RWPE2 (cell line): ENCODE measurements at regions not wholly inside any gene's neighbourhood (a gene's known extent, or its start where the extent isn't known, plus 50 kb on each side); places are given as distances from the start of the nearest gene placed in this dataset.

Experiments
- ATAC-seq: fragments of 200-7000 bp; cut with Tn5 transposase; 3 replicates; pipeline ENCODE4 v1.9.1; 2021; ENCODE audit warnings: low read depth
- DNase-seq: peaks from one replicate; pipeline ENCODE4 v3.0.0-alpha.2; 2020; ENCODE audit warnings: low spot score
- H3K27ac ChIP-seq: fragments of 450-650 bp; 2 replicates; pipeline ENCODE4 v1.5.1; 2017; ENCODE audit warnings: mild to moderate bottlenecking; ENCODE audit not compliant: poor library complexity, severe bottlenecking
- H3K27me3 ChIP-seq: fragments of 250-450 bp; sonication (Bioruptor Pico); 2 replicates; pipeline ENCODE4 v1.5.1; 2021; ENCODE audit warnings: mild to moderate bottlenecking, moderate library complexity; ENCODE audit not compliant: insufficient read depth, poor library complexity, severe bottlenecking
- H3K36me3 ChIP-seq: fragments of 250-450 bp; sonication (Bioruptor Pico); 2 replicates; pipeline ENCODE4 v1.5.1; 2020; ENCODE audit warnings: low read depth, mild to moderate bottlenecking, moderate library complexity
- H3K4me1 ChIP-seq: fragments of 250-450 bp; sonication (Bioruptor Pico); 2 replicates; pipeline ENCODE4 v1.5.1; 2021; ENCODE audit warnings: mild to moderate bottlenecking, moderate library complexity; ENCODE audit not compliant: insufficient read depth, poor library complexity, severe bottlenecking
- H3K4me3 ChIP-seq: fragments of 250-450 bp; sonication (Bioruptor Pico); 2 replicates; pipeline ENCODE4 v1.5.1; 2021; ENCODE audit warnings: mild to moderate bottlenecking, moderate library complexity; ENCODE audit not compliant: severe bottlenecking
- H3K9me3 ChIP-seq: fragments of 250-450 bp; sonication (Bioruptor Pico); 2 replicates; pipeline ENCODE4 v1.5.1; 2021; ENCODE audit warnings: mild to moderate bottlenecking, moderate library complexity; ENCODE audit not compliant: severe bottlenecking
- CTCF ChIP-seq: fragments of 450-650 bp; IDR thresholded peaks from one replicate; pipeline ENCODE4 v1.5.1; 2017; ENCODE audit warnings: mild to moderate bottlenecking, moderate library complexity; ENCODE audit not compliant: poor library complexity, severe bottlenecking

- no peaks in the 10 kb centered on the region for H3K36me3 ChIP-seq
- DNase-seq (no peak), ATAC-seq (peak; percentile 63)
- H3K27ac ChIP-seq, result no peak overlapping the region
- H3K9me3 ChIP-seq, result no peaks in the 10 kb centered on the region
- peaks cover 10% of the 10 kb centered on the region for H3K4me1 ChIP-seq
- no peaks in the 10 kb centered on the region for H3K27me3 ChIP-seq
- no peak overlapping the region for H3K4me3 ChIP-seq
- TF ChIP-seq CTCF, result peak; percentile 22
These were observed 110.1 kb upstream of the PTPN1 start for GRCh38 chr20:50399917-50400704.

- H3K9me3 ChIP-seq, result no peaks in the 10 kb centered on the region
- ATAC-seq, result no peak
- no peak for DNase-seq
- no peak overlapping the region for H3K27ac ChIP-seq
- peaks cover 7% of the 10 kb centered on the region for H3K4me1 ChIP-seq
- no peaks in the 10 kb centered on the region for H3K36me3 ChIP-seq
- H3K4me3 ChIP-seq, result no peak overlapping the region
- no peaks in the 10 kb centered on the region for H3K27me3 ChIP-seq
- TF ChIP-seq CTCF, result no peak
These were observed 109.2 kb upstream of the PTPN1 start for GRCh38 chr20:50400705-50401586.

GRCh38 chr20:50401587-50402418, 108.4 kb upstream of the PTPN1 start:
- no peak overlapping the region for H3K4me3 ChIP-seq
- no peak for ATAC-seq
- H3K9me3 ChIP-seq, result no peaks in the 10 kb centered on the region
- no peak for DNase-seq
- H3K27ac ChIP-seq, result no peak overlapping the region
- peaks cover 7% of the 10 kb centered on the region for H3K4me1 ChIP-seq
- H3K36me3 ChIP-seq, result no peaks in the 10 kb centered on the region
- H3K27me3 ChIP-seq, result no peaks in the 10 kb centered on the region
- no peak for TF ChIP-seq CTCF

DNA sequence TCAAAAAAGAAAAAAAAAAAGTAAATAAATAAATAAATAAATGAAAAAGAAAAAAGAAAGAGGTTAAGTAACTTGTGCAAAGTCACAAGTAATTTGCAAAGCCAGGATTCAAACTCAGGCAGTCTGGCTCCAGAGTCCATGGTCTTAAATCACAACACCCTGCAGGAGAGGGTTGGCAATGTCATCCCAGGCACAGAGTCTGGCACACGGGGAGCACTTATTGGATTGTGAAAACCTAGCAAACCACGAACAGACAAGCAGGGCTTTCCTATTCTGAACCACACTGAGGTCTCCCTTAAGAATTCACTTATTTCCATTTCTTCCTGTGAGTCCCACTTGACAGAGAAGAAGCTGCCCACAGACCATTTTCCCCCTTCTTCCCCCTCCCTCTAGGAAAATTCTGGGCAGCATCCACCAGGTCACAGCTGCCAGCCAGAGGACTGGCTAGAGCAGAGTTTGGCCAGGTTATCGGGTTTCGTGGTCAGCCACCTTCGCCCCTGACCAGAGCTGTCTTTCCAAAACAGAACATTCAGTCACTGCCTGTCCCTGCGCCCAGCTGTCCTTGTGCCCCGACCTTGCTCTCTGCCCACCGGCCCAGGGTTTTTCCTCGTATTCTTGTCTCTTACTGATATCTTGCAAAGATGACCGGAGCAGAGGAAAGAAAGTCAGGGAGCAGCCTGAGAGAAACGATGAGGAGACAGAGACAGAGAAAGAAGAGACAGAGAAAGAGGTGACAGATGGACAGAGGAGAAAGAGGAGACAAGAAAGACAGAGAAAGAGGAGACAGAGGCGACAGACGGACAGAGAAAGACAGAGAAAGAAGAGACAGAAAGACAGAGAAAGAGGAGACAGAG, 106.4 kb upstream of the PTPN1 start:
- Histone ChIP-seq H3K4me1 (peaks cover 7% of the 10 kb centered on the region), H3K4me3 (no peak overlapping the region), H3K27me3 (no peaks in the 10 kb centered on the region), H3K27ac (no peak overlapping the region), H3K36me3 (no peaks in the 10 kb centered on the region), H3K9me3 (no peaks in the 10 kb centered on the region)
- no peak for TF ChIP-seq CTCF
- DNase-seq (no peak), ATAC-seq (no peak)
